ENCODE measurements at regions not wholly inside any gene's neighbourhood (a gene's known extent, or its start where the extent isn't known, plus 50 kb on each side); places are given as distances from the start of the nearest gene placed in this dataset.

DNA sequence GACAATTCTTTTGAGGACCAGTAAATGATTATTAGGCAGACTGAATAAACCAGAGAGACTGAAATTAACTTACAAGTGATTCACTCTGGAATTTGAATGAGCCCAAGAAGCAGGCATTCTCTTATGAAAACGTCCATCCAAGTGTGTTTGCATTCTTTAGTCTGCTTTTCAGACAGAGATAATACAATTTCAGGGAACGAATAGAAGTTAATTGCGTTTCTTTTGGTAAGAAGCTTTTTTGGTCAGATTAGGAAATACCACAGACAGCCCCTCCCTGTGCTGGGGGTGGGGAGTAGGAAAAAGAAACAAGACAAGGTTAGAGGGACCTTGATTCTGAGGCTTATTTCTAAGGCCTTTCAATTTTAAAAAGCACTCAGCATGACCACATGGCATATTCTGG, 874.4 kb downstream of the SUCLG1 start:
- Histone ChIP-seq H3K4me2 (ENCODE audit: insufficient read depth, low read length) (no peak overlapping the region), H3K4me3 (ENCODE audit: low read depth in 1 of 2, low read length in 2 of 2) (no peak overlapping the region), H3K27ac (ENCODE audit: low read length) (no peak overlapping the region), H3K9me3 (ENCODE audit: insufficient read depth, low read length, severe bottlenecking) (no peaks in the 10 kb centered on the region), H3K27me3 (ENCODE audit: insufficient read depth, low read length, poor library complexity) (no peaks in the 10 kb centered on the region), H4K20me1 (ENCODE audit: insufficient read depth, low read length) (no peaks in the 10 kb centered on the region), H2AFZ (ENCODE audit: low read depth, low read length) (no peak overlapping the region), H3K79me2 (ENCODE audit: insufficient read depth, low read length) (no peaks in the 10 kb centered on the region), H3K36me3 (ENCODE audit: insufficient read depth, low read length) (no peaks in the 10 kb centered on the region), H3K9ac (ENCODE audit: low read depth, low read length) (no peak overlapping the region), H3K4me1 (ENCODE audit: insufficient read depth, low read length) (no peaks in the 10 kb centered on the region)
- DNase-seq (no peak), ATAC-seq (ENCODE audit: insufficient read depth, low read depth) (no peak)
- TF ChIP-seq EZH2 (IDR thresholded peaks at IDR 0.05; ENCODE audit: borderline replicate concordance, low read depth, low read length, severe bottlenecking): no peak
- TF ChIP-seq, protein P1, sequence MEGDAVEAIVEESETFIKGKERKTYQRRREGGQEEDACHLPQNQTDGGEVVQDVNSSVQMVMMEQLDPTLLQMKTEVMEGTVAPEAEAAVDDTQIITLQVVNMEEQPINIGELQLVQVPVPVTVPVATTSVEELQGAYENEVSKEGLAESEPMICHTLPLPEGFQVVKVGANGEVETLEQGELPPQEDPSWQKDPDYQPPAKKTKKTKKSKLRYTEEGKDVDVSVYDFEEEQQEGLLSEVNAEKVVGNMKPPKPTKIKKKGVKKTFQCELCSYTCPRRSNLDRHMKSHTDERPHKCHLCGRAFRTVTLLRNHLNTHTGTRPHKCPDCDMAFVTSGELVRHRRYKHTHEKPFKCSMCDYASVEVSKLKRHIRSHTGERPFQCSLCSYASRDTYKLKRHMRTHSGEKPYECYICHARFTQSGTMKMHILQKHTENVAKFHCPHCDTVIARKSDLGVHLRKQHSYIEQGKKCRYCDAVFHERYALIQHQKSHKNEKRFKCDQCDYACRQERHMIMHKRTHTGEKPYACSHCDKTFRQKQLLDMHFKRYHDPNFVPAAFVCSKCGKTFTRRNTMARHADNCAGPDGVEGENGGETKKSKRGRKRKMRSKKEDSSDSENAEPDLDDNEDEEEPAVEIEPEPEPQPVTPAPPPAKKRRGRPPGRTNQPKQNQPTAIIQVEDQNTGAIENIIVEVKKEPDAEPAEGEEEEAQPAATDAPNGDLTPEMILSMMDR (IDR thresholded peaks at IDR 0.05; ENCODE audit: borderline replicate concordance, extremely low read depth, low read length, poor library complexity, severe bottlenecking): no peak

- TF ChIP-seq, protein P1 (IDR thresholded peaks at IDR 0.05; ENCODE audit: borderline replicate concordance, extremely low read depth, low read length, poor library complexity, severe bottlenecking): no peak
- no peak for TF ChIP-seq EZH2 (IDR thresholded peaks at IDR 0.05; ENCODE audit: borderline replicate concordance, low read depth, low read length, severe bottlenecking)
- Histone ChIP-seq H3K4me1 (ENCODE audit: insufficient read depth, low read length) (no peaks in the 10 kb centered on the region), H2AFZ (ENCODE audit: low read depth, low read length) (no peak overlapping the region), H3K4me2 (ENCODE audit: insufficient read depth, low read length) (no peak overlapping the region), H3K27ac (ENCODE audit: low read length) (no peak overlapping the region), H3K79me2 (ENCODE audit: insufficient read depth, low read length) (no peaks in the 10 kb centered on the region), H3K27me3 (ENCODE audit: insufficient read depth, low read length, poor library complexity) (no peaks in the 10 kb centered on the region), H3K36me3 (ENCODE audit: insufficient read depth, low read length) (no peaks in the 10 kb centered on the region), H4K20me1 (ENCODE audit: insufficient read depth, low read length) (no peaks in the 10 kb centered on the region), H3K9ac (ENCODE audit: low read depth, low read length) (no peak overlapping the region), H3K9me3 (ENCODE audit: insufficient read depth, low read length, severe bottlenecking) (no peaks in the 10 kb centered on the region), H3K4me3 (ENCODE audit: low read depth in 1 of 2, low read length in 2 of 2) (no peak overlapping the region)
- no peak for ATAC-seq (ENCODE audit: insufficient read depth, low read depth)
- DNase-seq: no peak
Measured at GRCh38 chr2:83582589-83582988, 876.5 kb downstream of the SUCLG1 start.

- Histone ChIP-seq H3K27ac (ENCODE audit: low read length) (no peak overlapping the region), H3K27me3 (ENCODE audit: insufficient read depth, low read length, poor library complexity) (no peaks in the 10 kb centered on the region), H2AFZ (ENCODE audit: low read depth, low read length) (no peak overlapping the region), H3K9me3 (ENCODE audit: insufficient read depth, low read length, severe bottlenecking) (no peaks in the 10 kb centered on the region), H3K9ac (ENCODE audit: low read depth, low read length) (no peak overlapping the region), H3K4me1 (ENCODE audit: insufficient read depth, low read length) (no peaks in the 10 kb centered on the region), H4K20me1 (ENCODE audit: insufficient read depth, low read length) (no peaks in the 10 kb centered on the region), H3K4me2 (ENCODE audit: insufficient read depth, low read length) (no peak overlapping the region), H3K4me3 (ENCODE audit: low read depth in 1 of 2, low read length in 2 of 2) (no peak overlapping the region), H3K36me3 (ENCODE audit: insufficient read depth, low read length) (no peaks in the 10 kb centered on the region), H3K79me2 (ENCODE audit: insufficient read depth, low read length) (no peaks in the 10 kb centered on the region)
- DNase-seq: no peak
- TF ChIP-seq, protein P1 (IDR thresholded peaks at IDR 0.05; ENCODE audit: borderline replicate concordance, extremely low read depth, low read length, poor library complexity, severe bottlenecking): no peak
- no peak for ATAC-seq (ENCODE audit: insufficient read depth, low read depth)
Measured at GRCh38 chr2:83579507-83579906, 879.6 kb downstream of the SUCLG1 start.

DNA sequence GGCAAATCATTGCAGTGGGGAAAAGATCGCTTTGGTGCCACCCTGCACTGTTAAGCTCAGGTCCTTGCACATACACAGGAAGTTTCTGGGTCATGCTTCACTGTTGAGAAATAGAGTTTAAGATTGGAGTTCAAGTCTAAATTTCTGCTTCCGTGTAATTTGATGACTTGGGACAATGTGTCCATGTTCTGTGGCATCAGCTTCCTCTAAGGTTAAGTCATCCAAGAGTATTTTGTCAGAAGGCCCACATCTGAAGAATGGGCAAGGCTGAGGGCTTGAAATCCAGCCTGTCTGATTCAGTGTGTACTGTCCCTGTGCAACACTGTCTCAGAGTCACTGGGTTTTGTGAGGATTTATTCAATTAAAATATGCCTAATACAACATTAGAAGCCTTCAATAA, 880.7 kb downstream of the SUCLG1 start:
- Histone ChIP-seq H3K4me2 (ENCODE audit: insufficient read depth, low read length) (no peak overlapping the region), H3K79me2 (ENCODE audit: insufficient read depth, low read length) (no peaks in the 10 kb centered on the region), H3K27ac (ENCODE audit: low read length) (no peak overlapping the region), H3K9ac (ENCODE audit: low read depth, low read length) (no peak overlapping the region), H2AFZ (ENCODE audit: low read depth, low read length) (no peak overlapping the region), H3K4me1 (ENCODE audit: insufficient read depth, low read length) (no peaks in the 10 kb centered on the region), H3K4me3 (ENCODE audit: low read depth in 1 of 2, low read length in 2 of 2) (no peak overlapping the region), H3K9me3 (ENCODE audit: insufficient read depth, low read length, severe bottlenecking) (no peaks in the 10 kb centered on the region), H3K27me3 (ENCODE audit: insufficient read depth, low read length, poor library complexity) (no peaks in the 10 kb centered on the region), H4K20me1 (ENCODE audit: insufficient read depth, low read length) (no peaks in the 10 kb centered on the region), H3K36me3 (ENCODE audit: insufficient read depth, low read length) (no peaks in the 10 kb centered on the region)
- no peak for DNase-seq
- no peak for TF ChIP-seq EZH2 (IDR thresholded peaks at IDR 0.05; ENCODE audit: borderline replicate concordance, low read depth, low read length, severe bottlenecking)
- TF ChIP-seq, protein P1 (IDR thresholded peaks at IDR 0.05; ENCODE audit: borderline replicate concordance, extremely low read depth, low read length, poor library complexity, severe bottlenecking): no peak
- no peak for ATAC-seq (ENCODE audit: insufficient read depth, low read depth)
